HG03378 (cell line): ENCODE measurements at regions not wholly inside any gene's neighbourhood (a gene's known extent, or its start where the extent isn't known, plus 50 kb on each side); places are given as distances from the start of the nearest gene placed in this dataset.
A peak's percentile ranks its signal among the peaks of the same experiment; 100 is the strongest.
"Not testable (repeated sequence)": the region's sequence is repeated elsewhere in the genome, so short reads cannot be mapped to it uniquely, and the experiment has no call there.

Experiments
- ATAC-seq: cut with Tn5 transposase; IDR thresholded peaks from one replicate; pipeline ENCODE4 v1.9.1; 2021; ENCODE audit warnings: mild to moderate bottlenecking, moderate library complexity; ENCODE audit not compliant: unreplicated experiment

DNA sequence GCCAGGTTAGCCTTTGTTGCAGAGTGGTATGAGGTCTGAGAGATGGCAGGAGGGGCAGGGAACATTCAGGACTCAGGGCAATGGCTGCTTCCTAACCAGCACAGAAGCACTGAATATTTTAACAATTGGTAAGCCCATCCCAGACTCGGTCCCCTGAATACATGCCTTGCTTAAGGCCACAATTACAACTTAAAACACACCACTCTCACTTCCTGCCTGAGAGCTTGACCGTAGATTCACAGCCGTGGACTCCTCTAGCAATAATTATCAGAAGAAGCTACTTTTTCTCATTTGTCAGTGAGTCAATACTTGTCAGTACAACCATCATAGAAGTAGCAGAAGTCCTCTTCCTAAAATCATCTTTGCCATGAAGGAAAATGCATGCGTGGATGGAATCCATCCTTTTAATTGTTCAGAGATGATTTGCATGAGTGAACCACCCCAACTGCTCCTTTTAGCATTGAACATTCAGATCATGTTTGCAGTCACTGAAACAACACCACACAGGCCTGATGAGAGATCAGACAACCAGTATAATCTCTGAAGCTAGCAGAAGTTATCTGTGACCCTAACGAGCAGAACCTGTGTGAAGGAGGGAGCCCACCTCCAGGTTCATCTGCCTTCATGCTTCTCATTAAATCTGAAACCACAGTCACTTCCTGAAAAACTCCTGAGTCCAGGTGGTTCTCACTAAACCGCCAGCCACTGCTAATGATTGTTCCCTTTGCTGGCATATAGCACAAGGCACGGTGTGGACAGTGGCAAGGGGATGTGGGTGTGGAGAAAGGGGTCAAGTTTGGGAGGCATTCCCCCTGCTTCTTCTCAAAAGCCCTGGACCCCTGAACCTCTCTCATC is 333.9 kb upstream of the CNR1 start:
- ATAC-seq = peak; percentile 64

DNA sequence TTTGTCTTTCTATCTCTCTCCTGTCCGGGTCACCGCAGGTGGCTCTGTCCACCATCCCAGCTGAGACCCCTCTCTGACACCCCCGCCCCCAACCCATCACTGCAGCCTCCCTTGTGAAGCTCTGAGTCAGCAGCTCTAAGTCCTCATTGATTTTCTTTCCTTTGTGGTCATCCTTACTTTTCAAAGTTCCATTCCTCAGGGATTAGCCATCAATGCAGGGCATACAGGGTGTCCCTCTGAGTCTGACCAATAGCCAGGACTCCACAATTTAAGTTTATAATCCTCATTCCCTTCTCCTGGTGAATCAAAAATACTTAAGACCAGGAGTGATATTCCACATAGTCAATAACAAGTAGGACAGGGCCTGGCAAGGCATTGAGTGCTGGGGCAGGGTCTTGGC is 333.3 kb upstream of the CNR1 start:
- no peak for ATAC-seq

DNA sequence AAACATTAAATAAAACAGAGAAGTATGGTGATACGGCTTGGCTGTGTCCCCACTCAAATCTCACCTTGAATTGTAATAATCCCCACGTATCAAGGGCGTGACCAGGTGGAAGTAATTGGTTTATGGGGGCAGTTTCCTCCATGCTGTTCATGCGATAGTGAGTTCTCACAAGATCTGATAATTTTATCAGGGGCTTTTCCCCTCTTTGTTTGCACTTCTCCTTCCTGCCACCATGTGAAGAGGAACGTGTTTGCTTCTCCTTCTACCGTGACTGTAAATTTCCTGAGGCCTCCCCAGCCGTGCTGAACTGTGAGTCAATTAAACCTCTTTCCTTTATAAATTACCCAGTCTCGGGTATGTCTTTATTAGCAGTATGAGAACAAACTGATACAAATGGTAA is 331.3 kb upstream of the CNR1 start:
- not testable (repeated sequence) for ATAC-seq

DNA sequence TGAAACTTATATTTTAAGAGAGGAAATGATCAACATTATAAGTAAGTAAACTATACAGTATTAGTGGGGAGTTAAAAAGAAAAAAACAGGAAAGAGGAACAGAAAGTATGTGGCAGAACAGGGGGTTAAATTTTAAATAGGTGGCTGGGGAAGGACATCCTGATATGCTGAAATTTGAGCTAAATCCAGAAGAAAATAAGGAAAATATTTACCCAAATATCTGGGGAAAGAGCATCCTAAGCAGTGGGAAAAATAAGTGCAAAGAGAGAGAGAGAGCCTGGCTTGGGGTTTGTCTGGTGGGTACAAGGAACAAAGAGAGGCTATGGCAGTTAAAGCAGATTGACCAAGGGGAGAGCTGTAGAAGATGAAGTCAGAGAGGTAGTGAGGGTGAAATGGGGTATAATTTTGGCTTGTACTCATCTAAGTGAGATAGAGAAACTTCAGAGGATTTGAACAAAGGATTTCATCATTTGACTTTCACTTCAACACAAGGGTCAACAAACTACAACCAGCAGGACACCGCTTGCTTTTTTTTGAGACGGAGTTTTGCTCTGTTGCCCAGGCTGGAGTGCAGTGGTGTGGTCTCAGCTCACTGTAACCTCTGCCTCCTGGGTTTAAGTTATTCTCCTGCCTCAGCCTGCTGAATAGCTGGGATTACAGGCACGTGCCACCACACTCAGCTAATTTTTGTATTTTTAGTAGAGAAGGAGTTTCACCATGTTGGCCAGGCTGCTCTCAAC is 328.4 kb upstream of the CNR1 start:
- peak; percentile 74 for ATAC-seq

DNA sequence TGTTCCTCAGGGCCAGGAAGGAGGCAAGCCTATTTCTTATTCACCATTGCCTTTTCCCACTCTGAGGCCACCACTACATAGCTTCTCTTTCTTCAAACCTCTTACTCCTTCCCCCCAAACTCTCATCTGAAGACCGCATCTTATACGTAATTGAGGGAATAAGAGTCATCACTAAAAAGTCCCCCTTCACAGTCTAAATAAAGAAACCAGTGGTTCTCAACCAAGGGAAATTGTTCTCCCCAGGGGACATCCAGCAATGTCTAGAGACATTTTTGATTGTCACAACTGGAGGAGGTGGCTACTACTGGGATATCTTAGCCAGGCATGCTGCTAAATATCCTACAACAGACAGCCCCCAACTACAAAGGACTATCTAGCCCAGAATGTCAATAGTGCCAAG is 327.6 kb upstream of the CNR1 start:
- ATAC-seq = peak; percentile 52

DNA sequence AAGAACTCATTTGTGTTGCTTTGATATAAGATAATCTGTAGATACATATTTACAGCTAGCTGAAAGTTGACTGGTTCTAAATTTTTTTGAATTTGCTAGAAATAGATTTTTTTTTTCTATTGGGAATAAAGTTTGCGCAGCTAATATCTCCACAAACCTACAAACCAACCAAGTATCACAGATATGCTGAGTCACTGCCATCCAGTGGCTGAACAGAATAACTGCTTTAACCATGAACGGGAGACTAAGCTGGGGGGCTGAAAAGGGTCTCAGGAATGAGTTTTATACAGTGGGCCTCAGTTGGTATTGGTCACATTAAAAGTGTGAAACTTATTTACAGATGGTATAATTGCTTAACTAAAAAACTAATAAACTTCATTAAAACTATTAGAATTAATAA is 326.7 kb upstream of the CNR1 start:
- no peak for ATAC-seq

DNA sequence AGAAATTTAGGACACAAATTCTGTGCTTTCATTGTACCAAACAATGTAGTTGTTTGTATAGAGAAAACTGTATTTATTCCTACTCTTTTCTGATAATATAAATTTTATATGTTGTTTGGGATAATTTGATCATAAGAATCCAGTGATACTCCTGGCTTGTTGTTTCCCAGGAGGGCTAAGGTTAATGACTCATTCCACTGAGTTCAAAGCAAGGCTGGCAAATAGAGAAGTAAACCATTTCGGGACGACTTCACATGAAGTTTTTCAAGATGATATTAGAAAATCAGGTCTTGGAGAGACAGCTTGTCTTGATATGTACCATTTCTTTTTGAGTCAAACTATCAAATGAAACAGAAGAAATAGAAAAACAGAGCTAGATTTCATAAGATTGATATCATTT is 326.1 kb upstream of the CNR1 start:
- ATAC-seq = no peak

DNA sequence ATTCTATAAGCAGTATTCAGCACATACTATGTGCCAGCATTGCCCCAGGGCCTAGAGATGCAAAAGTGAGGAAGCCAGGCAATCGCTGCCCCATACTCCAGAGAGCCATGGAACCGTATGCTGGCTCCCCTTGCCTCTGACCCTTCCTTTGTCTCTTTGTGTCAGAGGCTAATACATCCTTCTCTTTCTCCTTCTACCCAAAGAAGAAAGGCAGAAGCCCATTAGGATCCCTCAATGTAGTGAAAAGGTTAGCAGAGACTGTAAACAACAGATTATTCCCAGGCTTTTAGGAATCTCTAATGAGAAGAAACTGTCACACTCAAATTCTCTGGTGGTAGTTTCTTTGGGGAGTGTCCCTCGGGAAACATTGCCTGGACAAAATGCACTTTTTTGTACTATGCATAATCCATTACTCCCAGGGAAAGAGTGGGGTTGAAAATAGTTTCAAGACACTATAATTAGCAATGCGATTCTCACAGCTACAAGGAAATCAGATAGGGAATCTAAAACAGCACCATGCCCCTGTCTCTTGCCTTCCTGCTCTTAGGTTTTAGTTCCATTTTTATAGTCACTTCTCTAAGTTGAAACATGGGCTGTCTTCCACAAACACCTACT is 325.2 kb upstream of the CNR1 start:
- ATAC-seq = no peak

DNA sequence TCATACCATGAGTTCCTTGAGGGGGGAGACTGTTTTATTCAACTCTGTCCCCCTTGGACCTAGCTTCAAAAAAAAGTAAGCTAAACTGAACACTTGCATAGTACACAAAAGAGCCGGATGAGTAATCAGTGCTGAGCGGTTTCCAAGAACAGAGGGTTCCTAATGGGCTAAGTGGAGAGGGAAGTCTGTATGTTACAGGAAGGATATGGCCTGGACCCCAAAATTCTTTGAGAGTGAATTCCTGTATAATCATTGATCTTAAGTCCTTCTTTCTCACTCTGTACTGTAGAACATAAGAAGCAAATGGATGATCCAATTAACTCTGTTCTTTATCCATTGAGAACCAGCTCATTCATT is 324.7 kb upstream of the CNR1 start:
- no peak for ATAC-seq

DNA sequence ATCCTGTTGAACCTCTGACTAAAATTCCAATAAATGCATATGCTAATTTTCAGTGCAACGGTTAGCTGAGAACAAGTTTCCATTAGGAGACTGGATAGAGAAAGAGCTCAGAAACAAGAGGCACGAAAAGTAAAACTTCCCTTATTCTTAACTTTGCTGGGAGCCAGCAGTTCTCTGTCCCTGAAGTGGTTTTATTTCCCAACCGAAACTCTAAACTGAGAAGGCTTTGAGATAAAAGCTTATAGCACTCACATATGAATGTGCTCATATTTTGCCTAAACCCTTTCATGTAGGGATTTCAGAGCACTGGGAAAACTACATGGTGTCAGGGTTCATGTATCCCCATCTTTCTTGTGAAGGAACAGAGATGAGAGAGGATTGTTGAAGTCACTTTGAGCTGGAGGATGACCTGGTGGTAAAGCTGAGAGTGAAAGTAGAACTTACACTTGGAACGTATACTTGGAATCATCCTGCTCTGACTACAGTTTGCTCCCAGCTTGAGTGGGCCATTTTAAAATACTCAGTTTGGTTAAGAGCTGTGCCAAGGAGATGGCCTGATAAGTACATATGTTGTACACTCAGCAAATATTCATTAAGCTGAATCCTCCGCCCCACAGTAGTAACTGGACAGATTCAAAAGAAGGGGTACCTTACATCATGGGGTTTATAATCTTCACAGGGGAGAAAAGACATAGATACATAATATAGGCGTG is 324.2 kb upstream of the CNR1 start:
- ATAC-seq = no peak

DNA sequence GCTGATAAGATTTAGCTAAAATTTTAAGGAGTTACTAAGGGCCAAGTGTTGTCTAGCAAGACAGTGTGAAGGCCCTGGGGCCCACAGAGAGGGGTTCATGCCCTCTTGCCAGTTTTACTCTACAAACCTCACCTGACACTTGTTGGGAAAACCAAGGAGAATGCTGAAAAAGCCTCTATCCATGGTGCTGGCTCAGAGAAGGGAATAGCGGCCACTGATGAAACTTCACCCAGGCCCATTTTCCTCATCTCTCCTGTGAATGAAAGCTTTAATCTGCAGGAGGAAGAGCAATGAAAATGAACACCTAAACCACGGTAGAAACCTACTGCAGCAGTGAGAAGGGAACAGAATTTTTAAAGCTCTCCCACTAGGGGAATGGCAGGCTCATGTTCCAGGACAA is 317.3 kb upstream of the CNR1 start:
- no peak for ATAC-seq

DNA sequence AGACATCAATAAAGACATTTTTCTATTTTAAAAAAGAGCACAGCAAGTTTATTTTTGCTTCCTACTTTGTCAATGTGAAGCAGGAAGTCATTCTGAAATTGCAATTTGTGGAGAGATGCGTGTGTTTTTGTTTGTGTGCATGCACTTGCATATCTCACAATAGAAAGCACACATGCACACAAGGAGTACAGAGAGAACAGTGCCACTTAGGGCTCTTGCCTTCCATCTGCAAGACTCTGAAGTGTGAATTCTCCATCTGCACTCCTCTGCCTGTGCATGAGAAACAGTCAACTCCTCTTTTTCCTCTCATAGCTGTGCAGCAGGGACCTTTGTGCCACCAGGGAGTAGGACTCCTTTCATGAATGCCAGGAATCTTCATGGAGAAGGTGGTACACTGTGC is 316.3 kb upstream of the CNR1 start:
- no peak for ATAC-seq

DNA sequence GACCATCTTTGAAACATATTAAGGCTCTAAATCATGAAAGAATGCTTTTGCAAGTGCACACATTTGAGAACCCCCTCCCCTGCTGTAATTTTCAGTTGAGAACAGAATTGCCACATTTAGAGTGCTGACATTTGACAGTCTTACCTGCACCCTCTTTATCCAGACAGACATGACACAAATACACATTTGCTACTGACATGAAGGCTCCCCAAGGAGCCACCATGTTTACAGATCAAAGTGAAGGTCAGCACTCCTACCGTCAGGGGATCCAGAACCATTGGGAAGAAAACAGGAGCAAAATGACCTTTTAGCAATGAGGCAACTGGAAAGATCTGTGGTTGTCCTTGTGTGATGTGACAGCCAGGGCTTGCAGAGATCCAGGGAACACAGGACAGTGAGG is 315.4 kb upstream of the CNR1 start:
- ATAC-seq = no peak

DNA sequence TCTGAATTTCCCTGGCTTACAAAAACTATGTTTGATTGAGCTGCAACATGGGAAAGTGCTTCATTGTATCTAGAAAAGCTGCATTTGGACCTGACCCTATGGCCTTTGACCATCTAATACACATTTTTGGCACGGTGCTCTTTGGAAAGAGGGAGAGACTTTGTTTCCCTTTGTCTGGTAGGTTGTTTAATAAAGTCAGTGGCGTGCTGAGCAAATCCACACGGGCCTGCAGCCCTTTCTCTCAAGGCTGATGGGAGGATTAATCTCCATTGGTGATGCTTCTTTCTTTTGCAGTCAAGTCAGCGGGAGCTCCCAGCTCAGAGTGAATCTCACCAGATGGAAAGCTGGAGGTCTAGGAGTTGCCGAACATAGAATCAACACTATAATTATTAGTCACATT is 314.7 kb upstream of the CNR1 start:
- no peak for ATAC-seq

DNA sequence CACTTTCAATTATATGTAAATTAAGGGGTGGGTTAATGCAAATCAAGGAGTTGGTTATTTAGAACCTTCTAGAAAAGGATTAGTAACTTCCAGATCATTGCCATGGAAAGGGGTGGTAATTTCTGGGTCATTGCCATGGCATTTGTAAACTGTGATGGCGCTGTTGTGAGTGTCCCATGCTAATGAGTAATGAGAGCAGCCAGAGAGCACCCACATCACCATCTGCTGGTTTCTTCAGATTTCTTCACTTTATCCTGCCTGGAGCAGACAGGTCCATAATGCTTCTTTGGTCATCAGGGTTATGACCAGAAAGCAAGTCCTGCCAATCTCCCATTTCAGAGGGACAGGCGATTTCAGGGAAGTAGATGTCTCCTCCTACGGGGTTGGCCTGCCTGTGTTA is 311.3 kb upstream of the CNR1 start:
- no peak for ATAC-seq

DNA sequence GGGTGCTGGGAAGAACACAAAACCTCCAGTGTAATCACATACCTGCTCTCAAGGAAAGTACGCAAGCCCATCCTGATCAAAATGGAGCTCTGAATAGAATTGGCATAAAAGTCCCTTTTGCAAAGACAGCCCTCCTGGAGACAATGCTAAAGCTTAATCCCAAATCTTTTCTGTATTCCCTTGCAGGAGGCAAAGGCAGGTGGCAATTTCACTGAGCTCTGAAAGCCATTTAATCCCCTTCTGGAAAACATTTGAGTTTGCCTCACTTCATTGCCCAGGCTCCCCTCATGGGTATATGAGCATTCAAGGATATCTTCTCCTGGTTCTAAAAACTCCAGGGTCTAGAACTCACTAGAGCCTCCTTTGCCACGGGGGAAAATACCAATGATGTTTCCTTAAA is 310.2 kb upstream of the CNR1 start:
- ATAC-seq = no peak

DNA sequence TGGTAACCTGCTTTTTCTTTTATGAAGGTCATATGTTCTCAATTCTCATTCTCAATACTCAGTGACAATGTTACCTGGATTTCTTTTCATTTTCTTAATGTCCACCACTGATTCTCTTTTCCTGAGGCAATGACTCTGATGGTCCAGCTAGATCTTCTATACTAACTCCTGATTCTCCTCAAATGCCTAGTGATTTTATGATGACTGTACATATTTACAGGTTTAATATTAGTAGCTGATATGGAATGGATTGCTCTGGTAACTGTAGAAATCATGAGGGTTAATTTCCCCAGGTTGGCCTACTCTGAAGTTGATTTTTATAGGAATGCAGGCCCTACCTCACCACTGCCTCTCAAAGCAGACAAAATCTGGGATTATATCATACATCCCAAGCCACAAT is 308.6 kb upstream of the CNR1 start:
- no peak for ATAC-seq

DNA sequence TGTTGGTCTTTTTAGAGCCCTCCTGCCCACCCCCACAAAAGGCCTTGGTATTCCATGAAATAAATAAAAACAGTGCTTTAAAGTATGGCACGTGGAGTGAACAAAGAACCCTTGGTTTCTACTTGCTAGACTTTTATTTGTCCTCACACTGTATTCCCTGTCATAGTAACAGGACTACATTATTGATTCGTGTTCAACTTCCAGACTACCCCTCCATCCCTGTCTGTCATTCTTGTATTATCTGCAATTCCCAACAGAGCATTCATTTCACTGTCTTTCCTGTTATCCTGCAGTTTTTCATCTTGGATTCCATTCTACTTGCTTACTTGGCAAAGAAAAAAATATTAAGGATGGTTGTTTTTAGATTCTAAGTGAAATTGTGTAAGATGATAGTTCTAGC is 307.4 kb upstream of the CNR1 start:
- ATAC-seq = no peak

DNA sequence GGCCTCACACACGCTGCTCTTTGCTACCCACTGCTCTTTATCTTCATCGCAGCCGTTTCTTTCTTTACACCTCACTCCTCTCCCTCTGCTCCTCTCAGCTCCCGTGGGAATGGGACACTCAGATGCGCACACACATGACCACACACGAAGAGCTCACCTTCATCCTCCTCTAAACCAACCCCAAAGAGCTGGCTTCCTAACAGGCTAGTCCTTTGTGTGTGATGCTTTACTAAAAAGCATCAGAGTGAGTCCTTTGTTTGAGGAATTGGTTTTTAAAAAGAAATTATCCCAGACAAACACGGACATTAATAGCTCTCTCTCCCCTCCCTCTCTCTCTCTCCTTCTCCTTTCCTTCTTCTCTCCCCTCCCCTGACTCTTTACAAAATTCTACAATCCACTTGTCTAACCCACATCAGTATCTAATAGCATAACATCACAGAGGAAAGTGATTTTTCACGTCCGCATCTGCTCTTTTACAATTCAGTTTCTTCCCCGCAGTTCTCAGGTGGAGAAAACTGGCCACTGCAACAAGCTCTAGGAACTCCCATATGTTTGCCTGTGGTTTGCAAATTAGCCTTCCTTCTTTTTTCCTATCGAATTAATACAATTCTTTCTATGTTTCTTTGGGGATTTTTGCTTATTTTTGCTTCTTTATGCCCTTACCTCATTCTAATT is 306.8 kb upstream of the CNR1 start:
- no peak for ATAC-seq

DNA sequence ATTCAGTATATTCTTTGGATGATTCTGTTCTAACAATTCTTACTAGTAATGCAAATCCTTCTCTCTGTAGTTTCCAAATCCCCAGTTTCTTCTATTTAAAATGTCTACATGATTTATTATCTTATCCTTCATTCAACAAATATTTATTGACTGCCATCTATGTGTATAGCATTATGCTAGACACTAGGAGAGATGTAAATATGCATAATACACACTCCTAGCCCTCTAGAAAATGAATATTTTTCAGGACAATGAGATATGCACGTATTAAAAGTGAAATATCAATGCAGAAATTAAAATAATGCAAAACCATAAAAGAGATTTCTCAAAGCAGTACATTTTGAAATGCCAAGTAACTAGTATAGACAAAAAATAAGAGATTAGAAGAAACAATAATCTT is 293.5 kb upstream of the CNR1 start:
- no peak for ATAC-seq

DNA sequence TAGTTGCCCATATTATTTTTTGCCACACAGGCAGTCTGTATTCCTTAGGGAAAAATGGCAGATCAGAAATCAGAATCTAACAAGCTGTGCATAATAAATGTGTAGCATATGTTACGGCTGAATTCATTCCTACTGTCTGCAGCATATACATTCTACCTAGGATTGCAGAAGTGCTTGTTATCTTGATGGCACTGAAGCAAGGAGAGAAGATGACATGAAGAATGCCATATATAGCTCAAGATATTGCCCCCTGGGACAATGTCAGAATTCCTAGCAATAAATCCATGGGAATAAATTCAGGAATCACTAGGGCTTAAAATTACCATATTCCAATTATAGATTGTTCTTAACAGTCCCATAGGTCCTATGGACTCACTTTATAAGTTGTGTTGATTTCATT is 293.0 kb upstream of the CNR1 start:
- no peak for ATAC-seq
